Small intestine (tissue), 7 donors: ENCODE measurements at regions not wholly inside any gene's neighbourhood (a gene's known extent, or its start where the extent isn't known, plus 50 kb on each side); places are given as distances from the start of the nearest gene placed in this dataset.

Experiments
- DNase-seq, 2 donors: peaks; one replicate each; pipeline versions ENCODE4 v3.0.0 to v3.0.0-alpha.2; 2013
- FAIRE-seq: peaks from 2 replicates; lab custom pipeline; 2012; peaks lifted over from hg19 to GRCh38; lab: Jason Lieb, UNC
- H3K27ac ChIP-seq, 3 donors: one replicate each; pipeline ENCODE4 v1.5.1; 2013; ENCODE audit warnings: low read length in 2 of 3, mild to moderate bottlenecking in 2 of 3, control low read depth in 1 of 3, inconsistent platforms in 1 of 3, low read depth in 1 of 3, moderate library complexity in 1 of 3
- H3K27me3 ChIP-seq, 3 donors: one replicate each; pipeline ENCODE4 v1.6.1; 2013; ENCODE audit warnings: low read length in 3 of 3, inconsistent platforms in 1 of 3; ENCODE audit not compliant: control insufficient read depth in 3 of 3, insufficient read depth in 3 of 3
- H3K36me3 ChIP-seq, 3 donors: one replicate each; pipeline ENCODE4 v1.6.1; 2013; ENCODE audit warnings: low read length in 3 of 3, inconsistent platforms in 1 of 3, low read depth in 1 of 3, mild to moderate bottlenecking in 1 of 3, moderate library complexity in 1 of 3; ENCODE audit not compliant: control insufficient read depth in 3 of 3, insufficient read depth in 2 of 3
- H3K4me1 ChIP-seq, 3 donors: one replicate each; pipeline ENCODE4 v1.6.1; 2013; ENCODE audit warnings: low read length in 2 of 3, inconsistent platforms in 1 of 3, low read depth in 1 of 3, mild to moderate bottlenecking in 1 of 3, moderate library complexity in 1 of 3; ENCODE audit not compliant: control insufficient read depth in 3 of 3, insufficient read depth in 2 of 3
- H3K4me3 ChIP-seq, 3 donors: one replicate each; pipeline ENCODE4 v1.5.1; 2013; ENCODE audit warnings: low read length in 3 of 3, control low read depth in 1 of 3, inconsistent platforms in 1 of 3, low read depth in 1 of 3, mild to moderate bottlenecking in 1 of 3, moderate library complexity in 1 of 3
- H3K9me3 ChIP-seq, 2 donors: one replicate each; pipeline ENCODE4 v1.6.1; 2013; ENCODE audit warnings: low read depth in 1 of 2, low read length in 1 of 2; ENCODE audit not compliant: control insufficient read depth in 2 of 2, insufficient read depth in 1 of 2
- WGBS, 3 donors: extraction: QIAGEN DNeasy Blood & Tissue Kit; methylation state at CpG; one replicate each; pipeline ENCODE4 v1.1.7; 2013; 5-methylcytosine and 5-hydroxymethylcytosine counted together
- donor health status: healthy with polysubstance abuse.
- donor health status: control.
- donor health status: control.
- donor health status: Bipolar disorder and iron deficiency.
- donor health status: healthy.

- peak; percentile 78 to 81 for DNase-seq
- Histone ChIP-seq H3K27me3 (no peaks in the 10 kb centered on the region), H3K4me1 (peaks cover 0 to 14% (median 0%) of the 10 kb centered on the region in 3 donors), H3K27ac (peak overlapping the region in 2 of 3 donors; percentile 56 to 70), H3K9me3 (peaks cover 0 to 4% of the 10 kb centered on the region in 2 donors), H3K36me3 (no peaks in the 10 kb centered on the region), H3K4me3 (peak overlapping the region in 1 of 3 donors; percentile 1)
- WGBS, 3 donors, result 27 to 39% (median 31%) methylated on average over 5 of the region's 5 CpGs
- FAIRE-seq, result no peak
Measured at GRCh38 chr17:68777243-68777855, 176.2 kb upstream of the FAM20A start.

GRCh38 chr17:68776451-68776850 lies 175.3 kb upstream of the FAM20A start:
- Histone ChIP-seq H3K9me3 (peaks cover 0 to 4% of the 10 kb centered on the region in 2 donors), H3K4me3 (no peak overlapping the region), H3K27ac (no peak overlapping the region), H3K4me1 (peaks cover 0 to 14% (median 0%) of the 10 kb centered on the region in 3 donors), H3K27me3 (no peaks in the 10 kb centered on the region), H3K36me3 (no peaks in the 10 kb centered on the region)
- DNase-seq (no peak), FAIRE-seq (no peak)
- WGBS, 3 donors, result 89 to 91% (median 90%) methylated on average over 3 of the region's 3 CpGs

- 89 to 91% (median 91%) methylated on average over 2 of the region's 2 CpGs for WGBS, 3 donors
- no peak for FAIRE-seq
- Histone ChIP-seq H3K27ac (no peak overlapping the region), H3K27me3 (no peaks in the 10 kb centered on the region), H3K4me1 (peaks cover 0 to 14% (median 0%) of the 10 kb centered on the region in 3 donors), H3K4me3 (no peak overlapping the region), H3K36me3 (no peaks in the 10 kb centered on the region), H3K9me3 (peaks cover 0 to 4% of the 10 kb centered on the region in 2 donors)
- no peak for DNase-seq
Measured at GRCh38 chr17:68775969-68776368, 174.8 kb upstream of the FAM20A start.

- peaks cover 0 to 14% (median 0%) of the 10 kb centered on the region in 3 donors for H3K4me1 ChIP-seq
- no peak overlapping the region for H3K27ac ChIP-seq
- DNase-seq, result no peak
- no peaks in the 10 kb centered on the region for H3K36me3 ChIP-seq
- H3K27me3 ChIP-seq, result no peaks in the 10 kb centered on the region
- H3K9me3 ChIP-seq, result peaks cover 0 to 4% of the 10 kb centered on the region in 2 donors
- no peak overlapping the region for H3K4me3 ChIP-seq
- FAIRE-seq, result no peak
Measured at GRCh38 chr17:68775318-68775717, 174.2 kb upstream of the FAM20A start.

GRCh38 chr17:68771867-68772515 lies 170.8 kb upstream of the FAM20A start:
- H3K27ac ChIP-seq, result peak overlapping the region in 1 of 3 donors; percentile 72
- WGBS, 3 donors, result 35 to 41% (median 38%) methylated on average over 8 of the region's 8 CpGs

GRCh38 chr17:68768804-68769203 lies 167.6 kb upstream of the FAM20A start:
- Histone ChIP-seq H3K27me3 (no peaks in the 10 kb centered on the region), H3K27ac (no peak overlapping the region), H3K4me3 (no peak overlapping the region), H3K36me3 (no peaks in the 10 kb centered on the region), H3K4me1 (no peaks in the 10 kb centered on the region), H3K9me3 (no peaks in the 10 kb centered on the region)
- FAIRE-seq (no peak), DNase-seq (no peak)
- 78 to 82% (median 78%) methylated on average over 6 of the region's 6 CpGs for WGBS, 3 donors

More at GRCh38 chr17:68771867-68772515, 170.8 kb upstream of the FAM20A start:
- Histone ChIP-seq H3K9me3 (peaks cover 0 to 4% of the 10 kb centered on the region in 2 donors), H3K27me3 (no peaks in the 10 kb centered on the region), H3K4me1 (no peaks in the 10 kb centered on the region), H3K36me3 (no peaks in the 10 kb centered on the region), H3K4me3 (no peak overlapping the region)
- DNase-seq (peak; percentile 62 to 66), FAIRE-seq (no peak)

- no peak for DNase-seq
- H3K27me3 ChIP-seq, result no peaks in the 10 kb centered on the region
- no peaks in the 10 kb centered on the region for H3K9me3 ChIP-seq
- no peaks in the 10 kb centered on the region for H3K4me1 ChIP-seq
- no peak for FAIRE-seq
- no peak overlapping the region for H3K27ac ChIP-seq
- 68 to 82% (median 70%) methylated on average over 4 of the region's 4 CpGs for WGBS, 3 donors
- H3K36me3 ChIP-seq, result no peaks in the 10 kb centered on the region
- H3K4me3 ChIP-seq, result no peak overlapping the region
Measured at GRCh38 chr17:68766640-68767039, 165.5 kb upstream of the FAM20A start.

- Histone ChIP-seq H3K27ac (no peak overlapping the region), H3K4me3 (no peak overlapping the region), H3K9me3 (no peaks in the 10 kb centered on the region), H3K4me1 (peaks cover 0 to 8% (median 0%) of the 10 kb centered on the region in 3 donors), H3K27me3 (no peaks in the 10 kb centered on the region), H3K36me3 (no peaks in the 10 kb centered on the region)
- FAIRE-seq, result no peak
- WGBS, 3 donors, result 50 to 86% (median 81%) methylated on average over 1 of the region's 1 CpG
- peak in 1 of 2 donors; percentile 23 for DNase-seq
Measured at GRCh38 chr17:68763562-68763961, 162.4 kb upstream of the FAM20A start.
